Transverse colon (tissue), 3 donors: ENCODE measurements at regions not wholly inside any gene's neighbourhood (a gene's known extent, or its start where the extent isn't known, plus 50 kb on each side); places are given as distances from the start of the nearest gene placed in this dataset.

Experiments used
- POLR2A ChIP-seq: fragments of 450-650 bp; IDR thresholded peaks from one replicate; pipeline ENCODE4 v1.6.1; 2016; ENCODE audit warnings: antibody characterized with exemption, mild to moderate bottlenecking, moderate library complexity
- TF ChIP-seq, protein P1 (sequence below), 5 experiments: fragments of 200-600 bp in 3 of 5; fragments of 450-650 bp in 2 of 5; sonication (generic) in 3 of 5; IDR thresholded peaks; 1 replicate in 2 of 5; 2 replicates in 3 of 5; pipeline ENCODE4 v1.5.1; 2016 to 2017; ENCODE audit warnings: antibody characterized with exemption in 5 of 5, inconsistent platforms in 3 of 5, mild to moderate bottlenecking in 2 of 5, moderate library complexity in 1 of 5

DNA sequence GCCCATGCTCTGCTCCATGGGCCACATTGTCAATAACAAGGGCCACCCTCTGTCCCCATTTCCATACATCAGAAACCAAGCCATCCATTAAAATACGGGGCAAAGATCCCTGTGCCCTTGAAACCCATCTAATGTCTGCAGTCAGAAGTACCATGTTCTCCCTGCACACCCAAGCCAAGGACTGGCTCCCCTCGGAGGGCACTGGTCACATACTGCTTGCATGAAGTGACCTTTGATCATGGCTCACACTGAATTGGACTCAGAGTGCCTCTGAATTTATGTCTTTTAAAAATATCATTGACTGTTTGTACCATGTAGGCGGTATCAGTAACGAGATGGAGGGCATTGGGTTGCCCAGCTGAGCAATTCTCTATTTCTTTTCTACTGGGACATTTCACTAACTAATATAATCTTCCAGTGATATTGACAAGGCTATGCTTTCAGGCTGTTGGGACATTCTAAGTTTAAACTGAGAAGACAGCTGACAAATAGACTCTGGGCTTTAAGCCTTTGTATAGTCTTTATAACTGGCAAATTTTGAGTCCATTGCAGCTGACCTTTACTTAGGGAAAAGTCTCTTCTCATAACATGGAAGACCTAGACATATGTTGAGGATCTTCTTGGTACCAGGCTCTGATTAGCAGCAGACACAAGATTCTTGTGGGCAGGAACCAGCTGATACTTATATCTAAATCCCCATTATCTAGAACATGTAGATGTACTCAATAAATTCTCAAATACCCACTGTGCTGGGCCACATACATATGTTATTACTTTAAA, 214.3 kb downstream of the MYCN start:
- no peak for TF ChIP-seq POLR2A
- TF ChIP-seq, protein P1, sequence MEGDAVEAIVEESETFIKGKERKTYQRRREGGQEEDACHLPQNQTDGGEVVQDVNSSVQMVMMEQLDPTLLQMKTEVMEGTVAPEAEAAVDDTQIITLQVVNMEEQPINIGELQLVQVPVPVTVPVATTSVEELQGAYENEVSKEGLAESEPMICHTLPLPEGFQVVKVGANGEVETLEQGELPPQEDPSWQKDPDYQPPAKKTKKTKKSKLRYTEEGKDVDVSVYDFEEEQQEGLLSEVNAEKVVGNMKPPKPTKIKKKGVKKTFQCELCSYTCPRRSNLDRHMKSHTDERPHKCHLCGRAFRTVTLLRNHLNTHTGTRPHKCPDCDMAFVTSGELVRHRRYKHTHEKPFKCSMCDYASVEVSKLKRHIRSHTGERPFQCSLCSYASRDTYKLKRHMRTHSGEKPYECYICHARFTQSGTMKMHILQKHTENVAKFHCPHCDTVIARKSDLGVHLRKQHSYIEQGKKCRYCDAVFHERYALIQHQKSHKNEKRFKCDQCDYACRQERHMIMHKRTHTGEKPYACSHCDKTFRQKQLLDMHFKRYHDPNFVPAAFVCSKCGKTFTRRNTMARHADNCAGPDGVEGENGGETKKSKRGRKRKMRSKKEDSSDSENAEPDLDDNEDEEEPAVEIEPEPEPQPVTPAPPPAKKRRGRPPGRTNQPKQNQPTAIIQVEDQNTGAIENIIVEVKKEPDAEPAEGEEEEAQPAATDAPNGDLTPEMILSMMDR (IDR thresholded peaks at IDR 0.05): no peak
